ENCODE measurements at regions not wholly inside any gene's neighbourhood (a gene's known extent, or its start where the extent isn't known, plus 50 kb on each side); places are given as distances from the start of the nearest gene placed in this dataset.

DNA sequence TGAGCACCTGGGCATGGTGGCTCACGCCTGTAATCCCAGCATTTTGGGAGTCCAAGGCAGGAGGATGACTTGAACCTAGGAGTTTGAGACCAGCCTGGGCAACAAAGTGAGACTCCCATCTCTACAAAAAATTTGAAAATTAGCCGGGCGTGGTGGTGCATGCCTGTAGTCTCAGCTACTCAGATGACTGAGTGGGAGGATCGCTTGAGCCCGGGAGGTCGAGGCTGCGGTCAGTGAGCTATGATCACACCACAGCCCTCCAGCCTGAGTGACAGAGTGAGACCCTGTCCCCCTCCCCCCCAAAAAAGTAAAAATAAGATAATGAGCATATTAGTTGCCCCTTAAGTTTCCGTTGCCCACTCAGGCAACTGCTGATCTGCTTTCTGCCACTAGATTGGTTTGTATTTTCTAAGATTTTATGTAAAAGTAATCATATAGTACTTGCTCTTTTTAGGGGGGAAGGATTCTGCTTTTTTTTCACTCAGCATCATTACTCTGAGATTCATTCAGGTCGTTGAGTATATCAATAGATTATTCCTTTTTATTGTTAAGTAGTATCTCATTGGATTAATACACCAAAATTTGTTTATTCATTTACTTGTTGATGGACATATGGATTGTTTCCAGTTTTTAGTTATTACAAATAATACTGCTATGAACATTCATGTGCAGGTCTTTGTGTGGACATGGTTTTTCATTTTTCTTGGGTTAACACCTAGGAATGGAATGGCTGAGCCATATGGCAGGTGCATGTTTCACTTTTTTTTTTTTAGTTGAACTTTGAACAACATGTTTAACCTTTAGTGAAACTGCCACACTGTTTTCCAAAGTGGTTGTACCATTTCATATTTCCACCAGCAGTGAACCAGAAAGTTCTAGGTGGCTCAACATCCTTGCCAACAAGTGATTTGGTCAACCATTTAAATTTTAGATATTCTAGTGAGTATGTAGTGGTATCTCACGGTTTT is 75.0 kb upstream of the SPRED2 start:
- no peak for FAIRE-seq

DNA sequence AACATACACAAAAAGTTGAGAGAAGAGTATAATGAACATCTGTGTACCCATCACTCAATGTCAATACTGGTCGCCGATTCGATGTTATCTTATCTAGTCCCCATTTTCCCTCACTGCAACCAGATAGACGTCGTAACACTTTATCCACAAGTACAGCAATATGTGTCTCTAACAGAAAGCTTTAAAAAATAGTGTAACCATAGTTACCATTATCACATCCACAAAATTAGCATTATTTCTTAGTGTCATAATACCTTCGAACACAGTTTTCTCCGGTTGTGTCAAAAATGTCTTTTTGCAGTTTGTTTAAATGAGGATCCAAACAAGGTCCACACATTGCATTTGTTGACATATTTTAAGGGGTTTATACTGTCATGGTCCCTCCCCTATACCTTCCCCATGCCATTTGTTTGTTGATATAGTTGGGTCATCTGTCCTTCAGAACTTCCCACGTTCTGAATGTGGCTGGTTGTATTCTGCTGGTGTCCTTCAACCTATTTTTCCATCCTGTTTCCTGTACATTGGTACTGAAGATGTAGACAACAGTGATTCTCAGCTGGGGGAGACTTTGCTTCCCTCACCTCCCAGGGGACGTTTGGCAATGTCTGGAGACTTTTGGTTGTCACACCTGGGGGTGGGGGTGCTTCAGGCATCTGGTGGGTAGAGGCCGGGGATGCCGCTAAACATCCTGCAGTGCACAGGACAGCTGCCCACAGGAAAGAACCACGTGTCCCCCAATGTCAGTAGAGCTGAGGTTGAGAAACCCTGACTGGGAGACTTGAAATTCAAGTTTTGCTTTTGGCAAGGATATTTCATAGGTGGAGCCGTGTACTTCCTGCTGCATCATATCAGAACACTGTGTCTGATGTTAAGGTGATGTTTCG is 72.7 kb upstream of the SPRED2 start:
- FAIRE-seq = no peak

DNA sequence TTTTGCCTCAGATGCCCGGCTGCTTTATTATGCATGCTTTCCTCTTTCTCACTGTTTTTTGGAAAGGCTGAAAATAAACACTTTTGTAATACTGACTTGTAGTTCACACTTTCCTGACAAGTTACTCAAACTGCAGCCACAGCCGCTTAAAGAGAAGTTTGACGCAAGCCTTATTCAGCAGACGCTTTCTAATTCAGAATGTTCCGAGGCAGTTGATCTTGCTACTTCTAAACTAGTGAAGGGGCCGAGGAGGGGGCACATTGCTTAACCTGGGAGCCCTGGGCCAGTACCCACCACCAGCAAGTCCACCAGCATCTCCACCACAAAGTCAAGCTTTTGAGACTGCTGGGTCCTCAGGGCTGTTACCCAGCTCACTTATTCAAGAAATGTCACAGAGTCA is 71.8 kb upstream of the SPRED2 start:
- no peak for FAIRE-seq

GRCh38 chr2:65503746-65504145 is 71.3 kb upstream of the SPRED2 start:
- FAIRE-seq = no peak

- no peak for FAIRE-seq
These were observed 69.4 kb upstream of the SPRED2 start for GRCh38 chr2:65501836-65502235.

DNA sequence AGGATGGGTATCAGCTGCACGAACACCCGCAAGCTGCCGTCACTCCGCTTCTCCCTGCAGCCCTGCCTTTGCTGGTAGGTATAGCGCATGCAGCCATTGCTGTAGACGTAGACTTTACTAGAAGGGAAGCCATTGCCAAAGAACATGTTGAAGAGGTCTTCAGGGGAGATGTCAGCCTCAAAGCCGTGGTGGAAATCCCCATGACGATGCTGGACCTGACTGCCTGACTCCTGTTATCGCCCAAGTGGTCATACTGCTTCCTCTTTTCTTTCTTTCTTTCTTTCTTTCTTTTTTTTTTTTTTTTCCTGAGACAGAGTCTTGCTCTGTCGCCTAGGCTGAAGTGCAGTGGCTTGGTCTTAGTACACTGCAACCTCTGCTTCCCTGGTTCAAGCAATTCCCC is 68.7 kb upstream of the SPRED2 start:
- FAIRE-seq = no peak

GRCh38 chr2:65500310-65501040 is 68.1 kb upstream of the SPRED2 start:
- FAIRE-seq = no peak

GRCh38 chr2:65499216-65499615 is 66.8 kb upstream of the SPRED2 start:
- no peak for FAIRE-seq

- no peak for FAIRE-seq
These were observed 66.0 kb upstream of the SPRED2 start for GRCh38 chr2:65498396-65498795.

GRCh38 chr2:65495251-65495877 is 63.0 kb upstream of the SPRED2 start:
- no peak for FAIRE-seq

DNA sequence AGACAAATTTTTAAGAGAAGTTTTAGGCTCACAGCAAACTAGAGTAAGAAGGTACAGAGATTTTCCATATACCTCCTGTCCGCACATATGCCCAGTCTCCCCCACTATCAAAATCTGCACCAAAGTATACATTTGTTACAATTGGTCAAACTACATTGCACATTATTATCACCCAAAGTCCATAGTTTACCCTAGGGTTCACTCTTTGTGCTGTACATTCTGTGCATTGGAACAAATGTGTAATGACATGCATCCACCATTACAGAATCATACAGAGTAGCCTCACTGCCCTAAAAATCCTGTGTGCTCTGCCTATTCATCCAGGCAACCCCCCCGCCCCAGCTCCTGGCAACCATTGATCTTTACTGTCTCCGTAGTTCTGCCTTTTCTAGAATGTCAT is 61.7 kb upstream of the SPRED2 start:
- FAIRE-seq = no peak

DNA sequence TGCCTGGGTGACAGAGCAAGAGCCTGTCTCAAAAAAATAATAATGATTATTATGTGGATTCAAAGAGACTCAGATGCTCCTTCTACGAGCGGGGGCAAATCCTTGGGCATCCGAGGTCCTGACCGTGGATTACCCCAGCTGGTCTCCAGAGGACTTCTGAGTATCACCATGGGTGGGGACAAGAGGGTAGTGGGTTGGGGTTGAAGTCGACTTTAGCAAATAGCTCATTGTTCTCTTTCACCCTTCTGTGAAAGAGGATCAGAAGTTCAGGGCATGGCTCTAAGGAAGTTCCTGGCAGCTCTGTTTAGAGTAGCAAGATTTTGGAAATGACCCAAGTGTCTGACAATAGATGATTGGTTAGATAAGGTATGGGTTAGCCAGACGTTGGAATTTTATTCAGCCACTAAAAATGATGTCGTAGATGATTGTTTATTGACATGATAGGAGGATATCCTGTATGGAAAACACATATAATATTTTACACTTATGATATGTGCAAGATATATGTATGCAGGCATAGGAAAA is 59.0 kb upstream of the SPRED2 start:
- no peak for FAIRE-seq

DNA sequence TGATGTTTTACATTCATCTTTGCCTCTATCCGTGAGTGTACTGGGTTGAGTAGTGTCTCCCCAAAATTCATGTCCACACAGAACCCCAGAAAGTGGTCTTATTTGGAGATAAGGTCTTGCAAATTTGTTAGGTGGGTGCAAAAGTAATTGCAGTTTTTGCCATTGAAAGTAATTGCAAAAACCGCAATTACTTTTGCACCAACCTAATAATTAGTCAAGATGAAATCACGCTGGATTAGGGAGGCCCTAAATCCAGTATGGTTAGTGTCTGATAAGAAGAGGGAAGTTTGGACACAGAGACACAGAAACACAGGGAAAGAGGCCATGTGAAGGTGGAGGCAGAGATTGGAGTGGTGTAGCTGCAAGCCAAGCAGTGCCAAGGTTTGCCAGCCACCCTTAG is 57.8 kb upstream of the SPRED2 start:
- no peak for FAIRE-seq

- FAIRE-seq = no peak
These were observed 56.9 kb upstream of the SPRED2 start for GRCh38 chr2:65489269-65489668.

DNA sequence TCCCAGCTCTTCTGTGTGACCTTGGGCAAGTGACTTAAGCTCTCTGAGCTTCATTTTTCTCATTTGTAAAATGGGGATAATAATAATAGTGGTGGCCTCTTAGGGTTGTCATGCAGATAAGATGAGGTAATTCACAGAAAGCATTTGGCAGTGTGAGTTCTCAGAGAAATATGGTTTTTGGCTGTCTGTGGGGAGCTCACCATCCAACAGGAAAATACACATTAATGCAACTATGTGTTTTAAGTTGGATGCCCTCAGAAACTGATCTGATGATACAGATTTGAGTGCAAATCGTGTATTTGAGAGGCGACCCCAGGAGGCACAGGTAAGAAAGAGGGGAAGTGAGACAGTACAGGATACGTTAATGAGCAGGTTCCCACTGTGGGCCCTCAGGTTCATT is 56.1 kb upstream of the SPRED2 start:
- FAIRE-seq = no peak

GRCh38 chr2:65487404-65487803 is 55.0 kb upstream of the SPRED2 start:
- FAIRE-seq = no peak

- no peak for FAIRE-seq
These were observed 54.4 kb upstream of the SPRED2 start for GRCh38 chr2:65486802-65487201.

GRCh38 chr2:65486282-65486681 is 53.9 kb upstream of the SPRED2 start:
- no peak for FAIRE-seq

- FAIRE-seq = no peak
These were observed 53.4 kb upstream of the SPRED2 start for GRCh38 chr2:65485839-65486238.

DNA sequence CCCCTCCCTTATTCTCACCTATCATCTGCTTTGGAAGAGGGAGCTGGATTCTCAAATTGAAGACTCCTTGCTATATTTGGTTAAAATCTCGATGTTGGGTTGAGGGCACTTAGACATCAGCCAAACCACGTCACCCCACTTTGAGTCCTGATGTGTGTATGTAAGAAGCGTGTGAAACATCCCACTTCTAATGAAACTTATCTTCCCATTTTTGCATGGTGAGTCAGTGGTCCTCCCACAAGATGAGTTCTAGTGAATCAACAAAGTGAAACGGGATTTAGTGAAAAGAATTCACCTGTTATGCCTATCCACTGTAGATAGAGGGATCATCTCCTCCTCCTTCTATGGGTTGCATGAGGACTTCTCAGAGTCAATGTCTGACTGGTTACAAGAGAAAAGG is 51.4 kb upstream of the SPRED2 start:
- no peak for FAIRE-seq

- no peak for FAIRE-seq
These were observed 50.6 kb upstream of the SPRED2 start for GRCh38 chr2:65482971-65483370.
